GM19043 (cell line): ENCODE measurements at regions not wholly inside any gene's neighbourhood (a gene's known extent, or its start where the extent isn't known, plus 50 kb on each side); places are given as distances from the start of the nearest gene placed in this dataset.

Source experiments
- ATAC-seq: cut with Tn5 transposase; IDR thresholded peaks from one replicate; pipeline ENCODE4 v1.9.1; 2021; ENCODE audit warnings: low read depth; ENCODE audit not compliant: unreplicated experiment

DNA sequence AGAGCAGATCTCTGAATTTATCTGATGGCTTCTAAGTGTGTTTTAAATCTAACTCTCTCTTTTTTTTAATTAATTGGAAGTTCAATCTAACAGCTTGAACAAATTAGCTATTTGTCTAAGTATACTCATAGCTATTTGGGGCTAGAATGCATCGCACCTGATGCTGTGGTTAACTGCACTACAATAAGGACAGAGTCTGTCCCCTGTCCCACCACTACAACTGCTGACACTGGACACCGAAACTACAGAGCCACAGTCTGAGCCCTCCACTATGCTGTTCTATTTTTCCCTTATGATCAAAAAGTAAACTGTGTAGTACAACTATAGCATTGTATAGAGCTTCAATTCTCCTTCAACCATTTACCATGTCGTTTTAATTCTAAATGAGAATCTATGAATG lies 89.4 kb upstream of the AHR start:
- no peak for ATAC-seq

- no peak for ATAC-seq
Measured at GRCh38 chr7:17211307-17211836, 87.1 kb upstream of the AHR start.

GRCh38 chr7:17212188-17212587 lies 86.3 kb upstream of the AHR start:
- ATAC-seq = no peak

- ATAC-seq = no peak
Measured at GRCh38 chr7:17227766-17228490, 70.5 kb upstream of the AHR start.

GRCh38 chr7:17229228-17229627 lies 69.2 kb upstream of the AHR start:
- ATAC-seq = no peak

DNA sequence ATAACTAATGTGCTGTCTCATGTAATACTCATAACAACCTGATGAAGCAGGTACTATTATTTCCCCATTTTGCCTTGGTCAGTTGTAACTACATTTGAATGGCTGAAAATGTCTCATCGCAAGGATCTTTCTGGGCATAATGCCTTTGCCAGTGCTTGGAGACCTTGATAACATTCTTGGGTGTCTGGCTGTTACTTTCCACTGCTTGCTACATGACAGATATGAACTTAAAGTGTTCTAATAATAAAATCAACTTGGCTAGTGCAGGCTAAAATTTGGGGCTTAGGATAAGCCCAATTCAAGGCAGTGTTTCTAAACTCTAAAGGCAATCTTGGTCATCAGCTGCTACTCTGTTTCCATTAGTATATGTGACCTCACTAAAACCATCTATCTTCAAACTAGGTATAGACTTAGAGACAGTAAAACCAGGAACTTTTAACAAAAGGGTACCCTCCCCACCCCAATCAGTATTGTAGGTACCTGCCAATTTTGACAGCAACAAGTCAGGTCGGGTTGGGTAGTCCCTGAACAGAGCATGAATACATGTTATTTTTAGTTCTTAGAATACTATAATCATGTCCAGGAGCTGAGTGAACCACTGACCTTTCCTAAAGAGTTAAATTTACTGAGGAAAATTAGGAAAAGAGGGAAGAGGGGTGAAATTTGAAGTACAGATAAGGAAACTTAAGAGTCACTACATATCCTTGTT lies 68.2 kb upstream of the AHR start:
- no peak for ATAC-seq

GRCh38 chr7:17233603-17234002 lies 64.8 kb upstream of the AHR start:
- no peak for ATAC-seq

- peak; percentile 33 for ATAC-seq
Measured at GRCh38 chr7:17234030-17234397, 64.4 kb upstream of the AHR start.

GRCh38 chr7:17234398-17235031 lies 63.9 kb upstream of the AHR start:
- peak; percentile 98 for ATAC-seq

DNA sequence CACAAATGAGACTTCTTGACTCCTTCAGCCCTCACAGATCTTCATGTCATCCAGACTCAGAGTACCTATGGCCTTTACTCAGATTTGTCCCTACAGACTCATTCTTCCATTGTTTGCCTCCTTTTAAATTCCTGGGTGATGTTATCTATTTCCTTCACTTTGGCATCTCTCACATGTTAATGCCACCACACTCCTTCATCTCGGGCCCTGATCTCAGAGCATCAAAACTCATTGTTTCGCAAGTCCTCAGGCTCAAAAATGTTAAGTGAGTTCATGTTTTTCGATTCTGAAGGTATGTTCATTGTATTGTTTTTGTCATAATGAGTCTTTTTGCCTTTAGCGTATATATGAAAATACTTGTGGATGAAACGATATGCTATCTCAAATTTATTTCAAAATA lies 62.3 kb upstream of the AHR start:
- ATAC-seq = no peak

DNA sequence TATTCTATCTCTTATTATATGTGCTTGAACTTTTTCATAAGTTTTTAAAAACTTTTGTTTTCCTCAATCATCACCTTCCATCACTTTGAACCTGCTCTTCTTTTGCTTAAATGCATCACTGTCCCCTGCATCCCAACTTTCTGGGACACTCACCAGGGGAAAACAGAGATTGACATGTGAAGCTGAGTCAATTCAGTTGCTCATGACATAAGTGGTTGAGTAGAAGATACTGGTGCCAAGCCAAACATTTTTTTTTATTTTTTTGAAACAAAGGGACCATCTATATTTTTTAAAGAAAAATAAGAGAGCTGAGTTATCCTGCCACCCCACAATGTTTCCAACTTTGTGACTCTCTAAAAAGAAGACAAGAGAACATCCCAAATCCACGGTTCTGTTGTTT lies 61.8 kb upstream of the AHR start:
- ATAC-seq = no peak

- ATAC-seq = no peak
Measured at GRCh38 chr7:17239046-17239445, 59.4 kb upstream of the AHR start.

GRCh38 chr7:17239683-17240521 lies 58.5 kb upstream of the AHR start:
- no peak for ATAC-seq

DNA sequence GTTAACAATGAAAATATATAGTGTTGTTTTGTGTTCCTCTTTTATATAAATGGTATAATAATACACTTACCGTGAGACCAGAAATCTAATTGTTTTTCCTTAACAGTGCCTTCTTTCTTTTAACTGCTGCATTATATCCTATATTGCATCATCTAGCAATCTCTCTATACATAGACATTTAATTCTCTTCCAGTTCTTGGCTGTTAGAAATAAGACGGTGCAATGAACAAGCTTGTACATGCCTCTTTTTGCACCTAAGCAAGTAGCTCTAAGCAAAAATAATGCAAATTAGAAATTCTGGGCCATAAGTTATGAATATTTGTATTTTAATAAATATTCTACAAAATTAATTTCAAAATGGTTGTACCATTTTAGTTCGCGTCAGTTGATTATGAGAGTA lies 55.9 kb upstream of the AHR start:
- no peak for ATAC-seq

DNA sequence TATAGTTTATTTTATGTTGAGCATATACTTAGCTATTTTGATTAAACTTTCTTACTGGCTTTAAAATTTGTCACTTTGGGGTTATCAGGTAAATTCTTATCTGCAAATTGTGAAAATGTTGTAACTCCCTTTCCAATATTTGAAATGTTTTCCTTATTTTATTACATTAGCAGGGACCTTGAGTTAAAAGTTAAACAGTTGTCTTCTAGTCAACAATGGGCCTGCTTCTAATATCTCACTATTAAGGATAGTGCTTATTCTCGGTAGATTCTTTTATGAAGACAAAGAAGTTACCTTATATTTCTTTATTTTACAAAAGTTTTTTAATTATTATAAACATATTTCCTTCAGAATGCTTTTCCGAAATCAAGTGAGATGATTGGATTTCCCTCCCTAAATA lies 53.7 kb upstream of the AHR start:
- no peak for ATAC-seq

DNA sequence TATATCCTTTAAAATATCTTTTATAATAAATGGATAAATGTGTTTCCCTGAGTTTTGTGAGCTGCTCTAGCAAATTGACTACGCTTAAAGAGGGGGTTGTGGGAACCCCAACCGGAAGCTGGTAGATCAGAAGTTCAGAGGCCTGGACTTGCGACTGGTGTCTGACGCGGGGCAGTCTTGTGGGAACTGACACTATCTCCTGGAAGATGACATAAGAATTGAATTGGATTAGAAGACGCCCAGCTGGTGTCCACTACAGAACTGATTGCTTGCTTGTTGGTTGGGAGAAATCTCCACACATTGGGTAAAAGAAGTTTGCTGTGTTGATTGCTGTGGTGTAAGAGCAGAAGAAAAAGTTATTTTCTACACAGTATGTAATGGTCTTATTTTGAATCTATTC lies 51.1 kb upstream of the AHR start:
- ATAC-seq = no peak

- no peak for ATAC-seq
Measured at GRCh38 chr7:17248527-17248926, 49.9 kb upstream of the AHR start.
